CD4-positive, alpha-beta T cell treated with Interferon gamma for 1 hour (primary cell): ENCODE measurements at regions not wholly inside any gene's neighbourhood (a gene's known extent, or its start where the extent isn't known, plus 50 kb on each side); places are given as distances from the start of the nearest gene placed in this dataset.

Source experiments
- DNase-seq: peaks from one replicate; pipeline ENCODE4 v3.0.0-alpha.2; 2020

DNA sequence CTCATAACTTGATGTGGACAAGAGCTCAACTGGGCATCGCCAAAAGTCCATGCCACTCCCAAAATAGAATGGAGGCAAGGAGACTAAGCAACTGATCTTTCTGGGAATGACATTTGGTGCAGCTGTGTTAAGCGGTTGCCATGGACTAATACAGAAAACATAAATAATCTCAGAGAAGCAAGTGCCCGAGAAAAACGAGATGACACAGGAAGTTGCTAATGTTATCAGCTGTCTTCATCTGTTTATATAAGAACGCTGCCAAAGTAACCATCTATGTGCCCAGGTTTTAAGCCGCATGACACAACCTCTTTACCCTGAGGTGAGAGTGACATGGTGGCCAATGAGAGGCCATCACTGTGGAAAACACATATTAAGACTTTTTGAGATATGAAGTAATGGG, 54.9 kb upstream of the SACS start:
- peak; percentile 5 for DNase-seq

DNA sequence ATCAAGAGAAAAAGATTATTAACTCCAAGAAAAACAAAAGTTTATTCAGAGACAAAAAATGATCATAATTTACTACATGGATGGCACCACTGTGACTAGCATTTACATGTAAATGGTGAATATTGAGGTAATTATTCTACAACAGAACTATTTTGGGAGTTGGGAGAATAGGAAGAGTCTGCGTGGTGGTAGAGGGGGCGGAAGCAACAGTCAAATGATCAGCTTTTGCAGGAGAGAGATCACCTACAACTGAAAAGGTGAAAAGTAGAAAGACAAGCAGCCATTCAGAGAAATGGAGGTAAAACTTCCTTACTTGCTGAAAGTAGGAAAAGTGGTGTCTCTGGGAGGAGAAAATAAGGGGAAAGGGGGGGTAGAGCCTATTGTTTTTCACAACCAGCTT, 62.8 kb upstream of the SACS start:
- DNase-seq, result no peak

DNA sequence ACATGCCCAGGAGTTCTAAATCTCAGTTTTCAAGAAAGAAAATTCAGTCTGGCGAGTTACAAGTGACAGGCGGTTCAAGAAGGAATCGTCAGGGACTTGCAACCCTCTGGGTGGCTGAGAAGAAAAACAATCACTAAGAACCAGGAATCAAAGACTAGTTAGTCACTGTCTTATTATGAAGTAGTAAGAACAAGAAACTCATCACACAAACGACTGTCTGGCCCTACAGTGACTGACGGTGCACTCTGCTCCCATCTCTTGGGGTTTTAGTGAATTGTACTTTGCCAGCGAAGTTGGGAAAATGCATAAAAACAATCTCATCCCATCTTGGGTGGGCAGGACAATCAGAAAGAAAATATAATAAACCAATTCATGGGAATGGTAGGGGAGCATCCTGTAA, 63.7 kb upstream of the SACS start:
- no peak for DNase-seq

DNA sequence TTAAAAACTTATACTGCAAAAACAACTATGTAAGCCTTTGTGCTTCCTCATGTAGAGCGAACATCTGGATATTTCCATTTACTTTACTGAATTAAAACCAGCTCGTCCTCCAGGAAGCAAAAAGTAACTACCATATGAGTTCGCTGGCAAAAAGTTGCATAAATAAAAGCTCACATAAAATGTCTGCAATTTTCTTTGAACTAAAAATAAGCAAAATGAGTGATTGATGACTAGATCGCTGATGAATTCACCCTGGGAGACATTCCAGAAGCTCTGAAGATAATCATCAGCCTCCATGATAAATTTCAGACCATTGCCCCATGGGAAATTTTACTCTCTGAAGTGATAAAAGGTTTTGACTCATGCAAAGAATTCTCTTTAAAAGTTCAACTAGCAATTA, 67.3 kb upstream of the SACS start:
- no peak for DNase-seq

DNA sequence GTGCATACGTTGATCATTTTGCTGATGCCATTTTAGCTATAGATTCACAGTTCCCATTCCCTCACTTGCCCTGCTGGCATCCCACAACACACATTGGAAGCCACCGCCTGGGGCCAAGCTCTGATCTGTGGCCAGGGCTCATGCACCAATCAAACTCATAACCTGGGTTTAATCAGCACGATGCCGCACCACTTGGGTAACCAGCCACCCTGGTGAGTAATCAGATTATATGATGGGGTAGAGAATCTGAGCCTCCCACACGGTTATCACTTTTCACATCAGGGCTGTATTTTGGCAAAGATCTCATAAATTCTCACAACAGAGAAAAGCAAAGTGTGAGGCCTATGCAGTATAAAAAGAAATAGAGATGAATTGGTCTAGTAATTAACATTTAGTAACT, 66.0 kb upstream of the TNFRSF19 start:
- DNase-seq, result no peak

DNA sequence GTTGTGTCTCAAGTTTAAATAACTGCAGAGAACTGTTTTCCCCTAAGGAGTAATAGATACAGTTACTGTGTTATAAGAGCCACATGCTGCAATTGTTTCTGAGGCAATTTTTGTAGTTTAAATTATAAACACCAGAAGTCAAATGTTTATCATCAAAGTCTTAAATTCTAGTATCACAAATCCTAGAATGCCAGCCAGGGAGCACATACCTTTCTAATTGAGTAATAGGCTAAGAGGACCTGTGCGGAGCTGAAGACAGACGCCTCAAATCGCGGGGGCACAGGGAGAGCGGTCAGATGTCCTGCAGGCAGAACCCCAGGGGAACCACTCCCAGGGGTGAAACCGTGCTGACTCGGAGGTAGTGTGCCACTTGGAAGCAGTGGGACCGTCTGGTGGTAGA, 65.2 kb upstream of the TNFRSF19 start:
- DNase-seq, result no peak

DNA sequence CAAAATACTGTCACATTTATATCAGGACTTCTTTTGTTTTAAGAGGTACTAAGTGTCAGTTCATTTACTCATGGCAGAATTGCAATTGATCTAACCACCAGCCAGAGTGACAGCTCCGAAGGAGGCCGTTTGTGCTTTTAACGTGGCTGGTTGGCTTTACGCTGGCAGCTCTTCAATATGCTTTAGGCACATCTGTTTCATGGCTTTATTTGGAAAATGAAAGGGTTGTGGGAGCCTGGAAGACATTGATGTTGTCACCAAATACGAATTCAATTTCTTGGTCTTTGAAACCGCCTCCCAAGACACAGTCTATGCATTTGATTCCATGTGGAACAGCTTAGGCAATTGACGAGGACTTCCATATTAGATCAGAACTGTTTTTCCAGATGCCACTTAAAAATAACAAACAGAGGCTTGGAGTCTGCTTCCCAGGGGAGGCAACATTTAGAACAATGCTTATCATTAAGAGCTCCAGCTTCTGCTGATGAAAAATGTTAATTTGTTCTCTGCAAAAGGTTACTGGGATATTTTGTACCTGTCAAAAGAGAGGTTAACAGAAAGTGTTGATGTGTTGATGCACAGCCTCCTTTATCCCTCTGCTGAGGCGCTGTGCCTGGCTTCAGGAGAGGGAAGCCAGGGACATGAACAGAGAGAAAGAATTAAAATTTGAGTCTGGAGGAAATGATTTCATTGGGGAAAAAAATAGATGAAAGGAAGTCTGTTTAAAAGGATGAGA, 64.0 kb upstream of the TNFRSF19 start:
- no peak for DNase-seq

DNA sequence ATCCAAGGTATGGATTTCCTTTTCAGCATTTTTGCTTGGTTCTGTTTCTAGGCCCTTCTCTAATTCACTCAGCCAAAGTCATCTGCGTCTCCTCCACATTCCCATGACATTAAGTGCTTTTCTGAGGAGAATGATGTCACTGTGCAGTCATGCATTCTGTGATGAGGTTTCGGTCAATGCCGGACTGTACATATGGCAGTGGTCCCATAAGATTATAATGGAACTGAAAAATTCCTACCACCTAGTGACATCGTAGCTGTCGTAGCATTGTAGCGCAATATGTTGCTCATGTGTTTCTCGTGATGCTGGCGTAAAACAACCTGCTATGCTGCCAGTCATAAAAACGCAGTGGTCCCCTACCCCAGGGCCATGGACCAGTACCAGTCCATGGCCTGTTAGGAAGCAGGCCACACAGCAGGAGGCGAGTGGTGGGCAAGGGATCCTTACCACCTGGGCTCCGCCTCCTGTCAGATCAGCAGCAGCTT, 63.4 kb upstream of the TNFRSF19 start:
- no peak for DNase-seq

DNA sequence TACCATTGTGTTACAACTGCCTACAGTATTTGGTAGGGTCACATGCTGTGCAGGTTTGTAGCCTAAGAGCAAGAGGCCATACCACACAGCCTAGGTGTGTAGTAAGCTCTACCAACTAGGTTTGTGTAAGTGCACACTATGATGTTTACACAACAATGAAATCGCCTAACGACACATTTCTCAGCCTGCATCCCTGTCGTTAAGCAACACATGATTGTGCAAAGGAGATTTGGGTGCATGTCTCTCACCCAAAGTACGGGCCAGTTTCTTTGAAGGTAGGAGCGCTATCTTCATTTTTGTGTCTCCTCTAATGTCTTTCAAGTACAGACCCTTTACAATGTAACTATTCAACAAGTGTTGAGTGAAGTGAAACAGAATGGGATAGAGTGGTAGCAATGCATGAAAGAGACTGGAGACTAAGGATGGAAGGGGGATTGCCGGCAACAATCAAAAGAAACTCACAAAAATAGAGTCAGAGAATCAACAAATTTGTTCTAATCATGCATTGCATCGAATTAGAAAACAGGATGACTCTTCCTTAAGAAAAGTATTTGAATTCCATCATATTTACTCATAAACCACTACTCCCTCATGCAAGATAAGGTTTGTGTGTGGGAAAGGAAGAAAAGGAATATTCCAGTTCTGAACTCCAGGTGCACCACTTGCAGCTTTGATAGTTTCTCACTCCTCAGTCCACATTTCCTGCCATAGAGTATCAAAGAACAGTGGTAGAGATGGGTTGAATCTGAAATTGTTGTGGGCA, 60.2 kb upstream of the TNFRSF19 start:
- no peak for DNase-seq

DNA sequence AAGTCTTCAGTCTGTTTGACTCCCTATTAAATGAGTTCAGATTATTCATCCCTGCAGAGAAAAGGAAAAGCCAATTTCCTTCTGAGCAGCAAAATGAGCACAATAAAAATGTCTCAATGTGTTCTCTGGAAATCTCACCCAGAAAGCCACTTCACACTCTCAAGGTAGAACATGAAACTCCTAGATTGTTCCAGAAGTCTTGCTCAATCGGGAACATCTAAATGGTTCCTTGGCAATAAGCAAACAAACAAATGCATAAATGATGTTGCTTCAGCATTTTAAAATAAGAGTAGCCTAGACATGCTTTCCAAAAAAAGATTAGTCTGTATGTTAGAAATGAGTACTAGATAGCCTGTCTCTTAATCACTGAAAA, 59.7 kb upstream of the TNFRSF19 start:
- no peak for DNase-seq

DNA sequence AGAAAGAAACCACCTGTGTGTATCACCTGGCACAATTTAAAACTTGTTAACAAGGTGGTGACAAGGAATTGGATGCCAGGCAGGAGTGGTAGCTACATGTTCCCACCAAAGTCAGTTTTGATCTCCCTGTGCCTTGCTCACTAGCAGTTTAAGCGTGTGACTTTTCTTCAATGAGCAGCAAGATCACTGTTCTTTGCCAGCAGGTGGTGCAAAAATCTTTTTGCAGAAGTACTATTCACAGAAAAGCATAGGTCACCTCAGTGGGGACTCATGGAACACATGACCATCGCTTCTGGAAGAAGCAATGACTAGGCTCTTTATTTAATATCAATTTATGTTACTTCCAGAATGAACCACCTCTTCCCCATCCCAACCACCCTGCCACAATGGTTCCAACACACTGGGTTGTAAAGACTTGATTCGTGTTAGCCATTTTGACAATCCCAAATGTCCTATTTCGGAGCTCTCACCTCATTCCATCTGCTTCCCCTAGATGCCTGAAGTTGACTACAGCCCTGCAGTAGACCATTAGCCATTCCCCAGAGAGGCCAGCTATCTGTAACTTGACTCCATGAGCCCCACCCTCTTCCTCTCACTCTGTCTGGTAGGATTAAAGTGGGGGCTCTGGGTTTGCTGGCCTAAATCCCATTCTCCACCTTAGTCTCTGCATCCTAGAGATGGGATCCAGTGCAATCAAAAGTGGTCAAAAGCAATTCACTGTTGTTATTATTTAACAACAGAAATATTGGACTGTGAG, 59.1 kb upstream of the TNFRSF19 start:
- DNase-seq, result no peak

DNA sequence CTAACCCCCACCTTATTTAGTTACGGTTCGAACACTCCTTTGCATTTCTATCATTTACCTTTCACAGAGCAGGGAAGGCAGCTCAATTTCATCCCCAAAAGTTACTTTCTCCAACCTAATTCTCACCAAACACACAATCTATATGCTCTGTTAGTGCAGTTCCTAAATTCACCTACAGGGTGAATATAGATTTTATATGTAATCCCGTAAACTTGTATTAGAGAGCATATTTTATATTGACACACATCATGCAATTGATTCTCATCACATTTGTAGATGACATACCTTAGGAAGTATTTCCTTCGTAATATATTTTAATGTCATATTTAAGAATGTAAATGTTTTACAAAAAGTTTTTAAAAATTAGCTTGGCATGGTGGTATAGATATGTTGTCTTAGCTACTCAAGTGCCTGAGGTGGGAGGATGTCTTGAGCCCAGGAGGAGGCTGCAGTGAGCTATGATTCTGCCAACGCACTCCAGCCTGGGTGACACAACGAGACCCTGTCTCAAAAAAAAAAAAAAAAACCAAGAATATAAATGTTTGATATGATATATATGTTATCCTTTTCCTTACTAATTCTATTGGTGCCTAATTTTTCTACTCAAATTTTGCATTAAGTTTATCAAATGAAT, 57.3 kb upstream of the TNFRSF19 start:
- DNase-seq, result no peak

DNA sequence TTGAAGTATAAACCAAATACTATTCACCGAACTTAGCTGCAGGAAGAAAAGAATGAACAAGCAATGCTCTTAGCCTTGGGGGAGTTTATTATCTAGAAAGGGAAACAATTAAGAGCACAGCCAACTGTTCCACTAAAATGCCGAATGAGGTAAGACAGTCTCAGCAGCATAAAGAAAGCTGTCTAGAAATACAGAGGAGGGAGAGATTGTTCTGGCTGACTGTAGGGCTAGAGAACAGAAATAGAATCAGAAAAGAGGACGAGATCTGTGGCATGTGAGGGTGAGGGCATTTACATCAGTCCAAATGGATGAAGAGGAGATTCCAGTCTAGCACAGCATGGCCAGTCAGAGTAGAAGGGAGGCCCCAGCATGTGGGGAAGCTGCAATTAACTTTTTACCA, 56.8 kb upstream of the TNFRSF19 start:
- no peak for DNase-seq

DNA sequence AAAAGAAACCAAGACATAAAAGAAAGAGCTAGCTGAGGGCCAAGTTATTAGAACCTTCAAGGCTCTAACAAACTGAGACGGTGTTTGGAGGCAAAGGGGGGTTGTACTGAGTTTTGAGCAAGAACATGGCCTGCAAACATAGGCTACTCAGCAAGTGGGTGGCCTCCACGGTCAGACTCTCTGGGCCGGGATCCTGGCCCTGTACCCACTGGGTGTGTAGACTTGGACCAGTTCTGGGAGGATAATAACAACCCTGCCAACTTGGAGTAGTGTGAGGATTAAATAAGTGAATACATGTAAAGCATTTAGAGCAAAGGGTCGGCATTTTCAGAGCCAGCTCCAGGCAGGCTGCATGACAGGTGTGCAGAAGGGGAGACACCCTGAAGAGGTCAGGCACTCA, 56.1 kb upstream of the TNFRSF19 start:
- DNase-seq, result no peak

DNA sequence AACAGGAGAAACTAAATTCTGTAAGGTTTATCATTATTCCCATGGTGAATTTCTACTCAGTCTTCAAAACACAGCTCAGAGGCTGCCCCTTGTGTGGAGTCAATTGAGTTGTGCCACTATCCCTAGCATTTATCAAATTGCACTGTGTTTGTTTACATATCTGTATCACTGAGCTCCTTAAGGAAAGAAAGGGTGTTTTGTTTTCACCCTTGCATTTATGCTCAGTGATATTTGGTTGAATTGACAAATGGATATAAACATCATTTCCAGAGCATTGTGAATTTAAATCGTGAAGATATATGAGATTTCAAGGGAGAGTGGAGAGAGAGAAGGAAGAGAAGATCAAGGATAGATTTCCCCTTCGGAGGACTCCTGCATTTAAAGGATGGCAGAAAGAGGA, 55.1 kb upstream of the TNFRSF19 start:
- no peak for DNase-seq

DNA sequence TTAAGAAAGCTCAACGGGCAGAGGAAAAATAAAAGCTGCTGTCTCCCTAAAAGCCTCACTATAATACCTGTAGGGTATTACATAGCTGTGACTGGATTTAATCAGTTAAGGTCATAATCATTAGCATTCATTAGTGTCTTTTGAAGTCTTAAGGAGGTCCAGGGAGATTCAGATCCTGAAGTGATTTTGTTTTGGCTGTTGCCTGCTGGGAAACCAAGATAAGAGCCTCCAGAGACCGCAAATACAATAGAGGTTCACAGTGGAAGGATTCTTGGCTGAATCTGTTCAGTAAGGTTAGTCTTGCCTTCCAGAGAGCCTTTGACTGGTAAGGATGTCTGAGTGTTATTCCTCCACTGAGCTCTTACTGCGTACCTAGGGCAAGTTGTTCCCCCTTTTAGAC, 54.0 kb upstream of the TNFRSF19 start:
- DNase-seq, result no peak

DNA sequence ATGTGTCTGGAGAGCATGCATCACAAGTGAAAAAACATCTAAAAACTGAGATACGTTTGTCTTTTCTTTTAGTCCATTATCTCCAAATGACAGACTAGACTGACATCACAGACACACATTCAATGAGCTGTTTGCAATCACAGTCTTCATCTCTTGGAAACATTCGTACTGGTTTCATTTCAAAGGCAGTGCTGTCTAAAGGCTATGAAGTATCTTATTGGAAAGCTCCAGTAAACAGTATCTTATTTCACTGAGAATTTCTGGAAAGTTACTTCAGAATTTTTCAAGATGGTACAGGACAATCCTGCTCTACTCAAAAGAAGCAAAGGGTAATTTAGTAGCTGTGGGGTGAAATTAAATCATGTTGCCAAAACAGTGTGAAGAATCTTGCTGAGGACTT, 53.5 kb upstream of the TNFRSF19 start:
- no peak for DNase-seq

DNA sequence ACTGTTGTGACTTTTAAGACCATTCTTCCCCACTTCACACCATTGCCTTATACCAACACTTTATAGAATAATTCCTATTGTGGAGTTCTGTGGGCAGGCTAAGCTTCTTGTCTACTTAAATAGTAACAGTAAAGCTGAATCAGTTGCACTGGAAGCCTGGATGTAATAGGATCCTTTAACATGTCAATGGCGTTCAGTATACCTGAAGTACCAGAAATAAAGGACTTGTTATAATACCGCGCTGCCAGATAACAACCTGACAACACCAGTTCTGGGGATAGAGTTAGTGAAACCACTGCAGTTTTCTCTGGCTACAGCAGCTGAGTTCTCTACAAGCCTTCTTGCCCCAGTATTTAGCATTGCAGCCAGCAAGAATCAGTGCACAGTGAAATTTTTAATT, 52.0 kb upstream of the TNFRSF19 start:
- DNase-seq, result no peak
